Activated CD4-positive, alpha-beta T cell treated with anti-CD3 and anti-CD28 coated beads, Interleukin-2, amount 50 U/mL, for 1 hour (primary cell): ENCODE measurements at regions not wholly inside any gene's neighbourhood (a gene's known extent, or its start where the extent isn't known, plus 50 kb on each side); places are given as distances from the start of the nearest gene placed in this dataset.

Experiments used
- DNase-seq: peaks from one replicate; pipeline ENCODE4 v3.0.0-alpha.2; 2020

DNA sequence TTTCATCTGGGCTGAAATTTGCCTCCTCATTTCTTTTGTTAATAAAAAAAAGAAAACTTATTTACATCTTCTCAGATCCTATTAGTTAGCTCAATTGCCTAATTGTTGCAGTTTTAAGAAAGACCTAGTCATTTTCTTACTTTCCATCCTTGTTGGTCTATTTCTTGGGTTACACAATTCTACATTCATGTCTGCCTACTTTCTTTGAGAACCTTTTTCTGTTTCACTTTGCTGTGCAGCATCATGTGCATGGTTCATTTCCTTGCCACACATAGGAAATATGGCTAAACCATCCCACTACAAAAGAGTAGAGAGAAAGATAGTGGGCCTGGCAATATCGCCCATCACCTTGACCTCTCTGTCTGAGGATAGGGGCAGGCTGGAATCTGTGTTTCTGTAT is 780.7 kb upstream of the FANCL start:
- DNase-seq: no peak

DNA sequence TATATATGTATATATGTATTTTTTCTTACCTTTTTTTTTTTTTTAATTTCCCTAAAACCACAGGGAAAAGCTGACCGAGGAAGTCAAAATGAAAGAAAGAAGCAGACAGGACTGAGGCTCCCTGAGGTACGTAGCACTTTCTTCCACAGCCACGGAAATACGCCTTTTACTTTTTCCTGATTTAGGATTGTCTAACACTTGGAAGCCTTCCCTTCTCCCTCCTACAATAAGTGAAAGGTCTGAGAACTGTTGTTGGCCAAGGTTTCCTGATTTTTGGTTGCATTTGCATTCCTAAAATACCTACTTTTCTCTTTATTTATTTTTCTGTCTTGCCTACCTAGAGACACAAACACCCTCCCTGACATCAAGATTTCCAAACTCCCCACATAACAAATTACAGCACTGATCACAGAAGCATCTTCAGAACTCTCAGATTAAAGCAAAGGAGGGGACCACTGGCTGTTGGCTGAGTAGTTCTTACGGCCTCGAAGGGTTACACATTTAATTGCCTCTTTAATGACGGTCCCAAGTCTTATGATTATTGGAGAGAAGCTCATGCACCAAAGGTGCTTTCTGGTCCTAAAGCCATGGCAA is 778.5 kb upstream of the FANCL start:
- DNase-seq: no peak

DNA sequence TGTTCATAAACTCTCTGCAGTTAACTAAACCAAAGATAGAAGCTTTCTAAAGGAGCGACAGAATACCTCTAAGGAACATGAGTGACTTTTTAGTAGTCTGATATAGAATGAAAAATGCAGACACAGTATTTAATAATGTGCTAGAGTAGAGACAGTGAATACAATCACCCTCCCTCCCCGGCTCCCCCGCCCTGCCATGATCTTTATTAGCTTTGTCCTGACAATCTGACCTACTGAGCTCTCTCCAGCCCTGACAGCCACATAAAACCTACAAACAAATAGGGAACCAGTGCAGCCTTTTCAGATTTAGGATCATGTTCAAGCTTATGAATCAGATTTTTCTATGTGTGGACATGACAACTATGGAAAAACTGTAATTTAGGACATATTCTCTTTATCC is 777.6 kb upstream of the FANCL start:
- no peak for DNase-seq

DNA sequence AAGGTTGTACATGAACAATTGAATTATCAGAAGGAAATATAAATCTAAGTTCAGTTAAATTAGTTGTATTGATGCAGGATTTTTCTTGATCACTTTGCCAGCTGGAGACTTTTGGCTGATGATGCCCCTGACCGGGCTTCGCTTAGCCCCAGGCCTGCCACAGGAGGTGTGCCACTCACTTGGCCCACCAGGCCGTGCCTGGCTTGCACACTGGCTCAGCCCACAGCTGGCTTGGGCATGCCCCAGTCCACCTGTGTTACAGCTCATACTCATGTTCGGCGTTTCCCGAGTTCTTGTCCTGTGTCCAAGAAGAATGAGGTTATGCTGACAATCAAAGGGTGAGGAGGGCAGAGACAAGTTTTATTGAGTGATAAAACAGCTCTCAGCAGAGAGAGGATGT is 773.9 kb upstream of the FANCL start:
- DNase-seq: no peak

DNA sequence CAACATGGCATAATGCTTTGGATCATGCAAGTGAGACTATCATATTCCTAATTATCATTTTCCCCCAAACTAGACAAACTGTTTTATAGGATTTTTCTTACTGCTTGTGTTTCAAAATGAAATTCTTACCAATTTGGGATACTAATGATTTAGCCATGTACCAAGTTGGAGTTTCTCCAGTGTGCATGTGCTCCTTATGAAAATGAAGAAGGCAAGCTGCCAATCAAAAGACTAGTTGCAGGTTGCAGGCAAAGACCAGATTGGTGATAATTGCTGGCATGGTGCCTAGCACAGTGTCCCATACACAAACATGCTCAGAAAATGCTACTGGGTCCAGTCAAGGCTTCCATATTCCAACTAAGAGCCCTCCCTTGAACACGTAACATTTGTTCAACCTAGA is 771.8 kb upstream of the FANCL start:
- no peak for DNase-seq

DNA sequence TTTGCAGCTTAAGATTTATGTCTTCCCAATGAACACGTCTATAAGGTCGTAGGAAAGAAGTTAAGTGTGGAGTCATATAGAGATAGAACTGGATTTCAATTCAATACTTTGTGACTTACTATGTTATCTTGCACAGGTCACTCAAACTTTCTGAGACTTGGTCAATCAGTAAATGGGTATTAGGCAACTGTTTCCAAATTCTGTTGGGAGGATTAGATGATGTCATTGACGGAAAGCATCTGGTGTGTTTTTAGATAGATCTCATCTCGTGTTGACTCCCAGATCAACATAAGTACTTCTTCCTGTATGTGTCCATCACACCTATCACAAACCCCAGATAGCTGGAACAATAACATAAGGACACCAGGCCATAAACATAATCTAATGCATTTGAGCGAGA is 771.1 kb upstream of the FANCL start:
- no peak for DNase-seq

DNA sequence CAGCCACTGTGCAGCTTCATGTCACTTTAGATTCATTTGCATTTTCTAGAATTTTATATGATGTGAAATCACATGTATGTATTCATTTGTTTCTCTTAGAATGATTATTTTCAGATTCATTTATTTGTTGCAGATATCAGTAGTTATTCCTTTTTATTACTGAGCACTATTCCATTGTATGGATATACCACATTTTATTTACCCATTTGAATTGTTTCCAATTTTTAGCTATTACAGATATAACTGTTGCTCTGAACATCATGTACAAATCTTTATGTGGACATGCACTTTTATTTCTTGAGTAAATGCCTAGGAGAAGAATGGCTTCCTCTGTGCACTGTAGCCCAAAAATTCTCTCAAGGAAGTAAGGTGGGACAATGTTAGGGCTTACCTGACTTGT is 767.8 kb upstream of the FANCL start:
- no peak for DNase-seq

DNA sequence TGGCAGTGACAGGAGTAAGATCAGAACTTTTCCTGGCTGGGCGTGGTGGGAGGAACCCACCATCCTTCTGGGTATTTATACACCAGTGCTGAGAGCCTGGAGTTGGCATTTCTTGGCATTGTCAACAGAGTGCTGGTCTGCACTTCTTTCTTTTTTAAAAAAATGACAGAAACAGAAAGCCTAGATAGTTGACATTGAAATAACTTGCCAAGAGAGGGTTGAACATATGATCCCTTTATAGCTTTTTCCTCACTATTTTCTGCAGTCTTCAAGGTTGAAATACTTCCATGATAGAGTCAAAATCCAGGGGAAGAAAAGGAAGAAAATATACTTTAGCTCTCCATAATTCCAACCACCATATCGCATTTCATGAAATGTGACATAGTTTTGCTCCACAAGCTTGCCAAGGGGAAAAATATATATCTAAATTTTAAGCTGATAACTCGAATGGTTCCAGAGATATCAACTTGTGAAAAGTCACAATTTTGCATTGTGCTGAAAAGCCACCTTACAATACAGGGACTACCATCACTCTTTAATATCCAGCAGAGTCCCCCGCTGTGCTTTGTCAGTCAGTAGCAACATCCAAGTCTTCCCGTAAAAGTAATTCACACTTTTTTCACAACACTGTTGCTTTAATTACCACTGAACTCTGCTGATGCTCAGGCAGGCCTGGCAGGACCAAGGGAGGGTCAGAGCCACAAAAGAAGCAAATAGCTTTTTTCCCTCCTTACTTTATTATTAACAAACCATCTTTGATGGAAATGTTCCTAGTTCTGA is 764.9 kb upstream of the FANCL start:
- no peak for DNase-seq

DNA sequence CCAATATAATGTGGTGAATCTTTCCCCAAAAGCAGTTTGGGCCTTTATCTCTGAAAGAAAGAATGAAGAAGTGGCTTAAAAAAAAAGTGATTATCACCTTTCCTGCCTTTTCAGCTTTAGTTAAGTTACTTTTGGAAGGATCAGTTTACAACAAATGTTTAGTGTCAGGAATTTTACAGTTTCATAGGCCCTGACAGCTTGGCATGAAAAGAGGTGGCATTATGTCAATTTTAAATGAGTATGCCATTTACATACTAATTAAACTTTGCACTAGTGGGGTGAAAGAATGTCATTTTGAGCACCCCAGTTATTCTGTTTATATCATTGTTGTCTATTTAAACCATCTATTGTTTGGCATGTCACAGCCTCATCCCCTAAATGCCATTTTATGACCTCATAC is 763.5 kb upstream of the FANCL start:
- no peak for DNase-seq

DNA sequence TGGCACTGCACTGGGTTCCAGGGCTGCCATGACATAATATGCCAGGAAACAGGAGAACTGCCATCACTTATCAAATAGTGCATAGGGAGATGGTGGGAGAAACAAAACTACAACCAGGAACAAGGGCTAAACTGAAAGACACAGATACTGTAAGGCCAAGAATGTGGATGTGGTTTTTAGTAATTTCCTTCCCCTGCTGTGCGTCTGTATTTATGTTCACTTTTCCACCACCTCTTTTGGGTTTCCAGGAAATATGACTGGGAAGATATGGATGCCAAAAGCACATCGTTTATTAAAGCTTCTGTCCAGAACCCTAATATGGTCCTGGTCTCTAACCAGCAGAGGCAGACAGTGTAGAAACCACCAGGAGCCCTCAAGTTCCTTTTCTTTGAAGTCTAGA is 759.7 kb upstream of the FANCL start:
- DNase-seq: no peak

DNA sequence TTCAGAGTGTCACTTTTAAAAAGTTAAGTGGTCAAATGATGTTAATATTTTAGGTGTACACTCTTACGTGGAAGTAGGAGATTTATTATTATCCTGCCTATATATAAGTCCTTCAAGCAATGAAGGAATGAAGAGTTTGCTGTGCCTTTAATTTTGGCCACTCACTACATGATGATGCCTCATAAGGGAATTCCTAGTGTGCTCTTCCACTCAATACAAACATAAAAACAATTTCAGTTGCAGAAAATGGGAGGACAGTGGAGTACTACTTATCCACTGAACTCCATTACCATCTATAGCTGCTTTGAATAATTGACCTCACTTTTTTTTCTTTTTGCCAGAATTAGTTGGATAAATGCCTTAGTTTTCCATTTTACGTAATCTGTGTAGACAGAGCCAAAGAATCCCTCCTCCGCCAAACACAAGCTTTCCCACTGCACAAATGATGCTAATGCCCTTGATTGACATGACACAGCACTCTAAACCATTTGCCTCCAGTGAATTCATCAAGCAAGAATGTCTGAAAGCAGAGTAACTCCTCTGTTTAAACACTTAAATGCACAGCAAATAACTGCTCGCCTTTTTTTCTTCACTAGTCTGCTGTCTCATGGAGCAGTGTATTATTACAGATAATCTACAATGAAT is 751.1 kb upstream of the FANCL start:
- DNase-seq: no peak

DNA sequence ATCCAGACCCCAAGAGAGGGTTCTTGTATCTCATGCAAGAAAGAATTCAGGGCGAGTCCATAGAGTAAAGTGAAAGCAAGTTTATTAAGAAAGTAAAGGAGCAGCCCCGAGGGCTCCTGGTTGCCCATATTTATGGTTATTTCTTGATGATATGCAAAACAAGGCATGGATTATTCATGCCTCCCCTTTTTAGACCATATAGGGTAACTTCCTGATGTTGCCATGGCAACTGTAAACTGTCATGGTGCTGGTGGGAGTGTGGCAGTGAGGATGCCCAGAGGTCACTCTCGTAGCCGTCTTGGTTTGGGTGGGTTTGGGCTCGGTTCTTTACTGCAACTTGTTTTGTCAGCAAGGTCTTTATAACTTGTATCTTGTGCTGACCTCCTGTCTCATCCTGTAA is 750.2 kb upstream of the FANCL start:
- no peak for DNase-seq

DNA sequence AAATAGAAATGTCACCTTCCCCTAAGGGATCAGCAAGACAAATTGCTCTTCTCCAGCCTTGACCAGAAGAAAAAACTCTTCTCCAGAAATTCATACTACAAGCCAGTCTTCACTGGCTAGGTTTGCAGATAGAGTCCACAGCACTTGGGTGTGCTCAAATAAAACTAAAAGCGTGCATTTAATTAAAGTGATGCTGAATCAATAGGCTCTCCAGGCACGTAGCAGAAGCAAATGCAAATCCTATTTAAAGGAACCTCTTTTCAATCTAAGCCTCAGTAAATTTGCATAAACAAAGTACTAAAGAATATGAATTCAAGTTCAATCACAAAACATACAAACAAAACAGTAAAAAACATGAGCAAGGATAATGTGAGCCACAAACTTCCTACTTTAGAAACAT is 744.4 kb upstream of the FANCL start:
- no peak for DNase-seq

DNA sequence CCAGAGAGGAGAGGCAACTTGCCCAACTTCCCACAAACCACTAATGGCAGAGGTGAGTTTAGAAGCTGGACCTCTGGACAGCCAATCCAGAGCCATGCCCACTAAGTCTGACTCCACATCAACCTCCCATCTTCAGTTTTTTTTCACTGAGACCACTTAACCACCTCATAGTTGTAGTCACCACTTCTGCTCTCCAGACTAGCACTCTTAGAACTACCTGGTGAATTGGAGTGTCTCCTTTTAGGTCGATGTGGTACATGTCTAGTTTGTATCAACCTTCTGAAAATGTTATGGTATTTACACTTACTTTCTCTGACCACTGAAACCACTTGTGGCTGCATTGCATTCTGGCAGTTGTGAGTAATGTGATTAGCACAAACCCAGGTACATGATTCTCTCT is 743.6 kb upstream of the FANCL start:
- DNase-seq: no peak

DNA sequence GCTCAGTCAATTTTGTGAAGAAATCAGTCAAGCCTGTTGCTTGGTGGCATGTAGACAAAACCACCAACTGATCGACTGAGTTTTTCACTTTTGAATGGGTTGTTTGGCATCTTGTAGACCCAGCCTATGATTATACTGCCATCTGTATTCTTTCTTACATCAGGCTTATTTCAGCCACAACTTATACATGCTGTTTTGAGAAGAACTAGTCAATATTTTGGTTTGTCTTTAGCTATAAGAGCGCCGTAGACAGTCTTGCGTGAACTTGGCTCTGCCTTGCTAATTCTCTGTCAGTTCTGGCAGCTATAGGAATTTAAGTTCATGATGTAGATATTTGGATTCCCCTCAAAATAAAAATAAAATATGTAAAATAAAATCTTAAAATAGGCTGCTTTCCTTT is 742.0 kb upstream of the FANCL start:
- no peak for DNase-seq

DNA sequence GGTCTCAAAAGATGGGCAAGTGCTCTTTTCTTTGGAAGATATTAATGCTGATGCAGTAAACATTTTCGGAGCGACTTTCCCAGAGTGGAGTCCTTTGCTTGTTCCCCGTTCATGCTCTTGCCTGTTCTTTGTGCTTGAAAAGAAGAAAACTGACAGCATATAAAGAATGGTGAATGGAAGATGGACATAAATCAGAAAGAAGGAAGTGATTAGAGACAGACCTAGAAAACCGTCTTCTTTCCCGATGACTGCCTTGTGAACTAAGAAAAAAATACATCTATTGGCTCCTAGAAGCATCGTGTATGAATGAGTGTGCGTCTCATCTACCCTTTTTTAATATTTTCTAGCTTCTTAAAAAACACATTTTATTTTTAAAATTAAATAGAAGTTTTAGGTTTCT is 740.1 kb upstream of the FANCL start:
- no peak for DNase-seq

DNA sequence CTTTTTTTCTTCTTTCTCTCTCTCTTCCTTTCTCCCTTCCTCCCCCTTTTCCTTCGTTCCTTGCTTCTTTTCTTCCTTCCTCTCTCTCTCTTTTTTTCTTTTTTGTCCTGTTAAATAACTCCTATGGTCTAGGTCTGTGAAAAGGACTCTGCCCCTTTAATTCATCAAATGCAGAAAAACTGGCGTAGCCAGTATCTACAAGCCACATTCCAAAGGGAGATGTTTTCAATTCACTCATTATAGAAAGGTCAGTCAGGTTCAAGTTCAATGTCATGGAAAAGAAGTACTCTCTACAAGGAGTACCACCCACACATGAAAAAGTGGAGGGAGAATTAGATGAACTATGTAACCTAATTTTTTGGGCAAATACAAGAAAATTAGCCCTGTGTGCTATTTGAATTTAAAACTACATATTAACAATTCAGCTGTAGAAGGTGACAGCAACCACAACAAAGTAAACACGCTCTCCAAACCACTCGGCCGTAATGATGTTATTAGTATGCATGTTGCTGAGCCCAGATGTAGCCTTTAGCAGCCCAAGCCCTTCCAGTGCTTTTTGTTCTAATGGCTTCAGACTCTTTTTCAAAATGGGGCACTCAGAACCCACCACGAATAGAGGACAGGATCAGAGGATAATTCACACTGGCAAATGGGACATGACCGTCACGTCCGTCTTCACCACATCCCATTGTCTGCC is 735.4 kb upstream of the FANCL start:
- DNase-seq: no peak

DNA sequence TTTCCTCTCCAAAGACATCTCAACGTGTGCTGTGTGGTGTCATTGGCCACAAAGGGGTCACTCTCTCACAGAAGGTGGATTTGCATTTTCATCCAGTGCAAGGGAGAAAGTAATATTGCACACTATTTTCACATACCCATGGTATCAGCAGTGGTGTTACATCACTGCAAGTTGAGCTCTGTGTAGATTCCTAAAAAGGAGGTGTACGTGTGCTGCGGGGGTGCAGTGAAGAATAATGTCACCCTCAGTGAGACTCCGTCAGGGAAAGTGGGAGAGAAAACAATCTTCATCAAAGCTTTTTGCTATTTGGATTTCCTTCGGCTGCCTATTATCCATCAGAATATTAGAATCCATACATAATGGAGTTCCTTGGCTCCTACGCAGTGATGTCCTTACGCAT is 733.8 kb upstream of the FANCL start:
- no peak for DNase-seq

DNA sequence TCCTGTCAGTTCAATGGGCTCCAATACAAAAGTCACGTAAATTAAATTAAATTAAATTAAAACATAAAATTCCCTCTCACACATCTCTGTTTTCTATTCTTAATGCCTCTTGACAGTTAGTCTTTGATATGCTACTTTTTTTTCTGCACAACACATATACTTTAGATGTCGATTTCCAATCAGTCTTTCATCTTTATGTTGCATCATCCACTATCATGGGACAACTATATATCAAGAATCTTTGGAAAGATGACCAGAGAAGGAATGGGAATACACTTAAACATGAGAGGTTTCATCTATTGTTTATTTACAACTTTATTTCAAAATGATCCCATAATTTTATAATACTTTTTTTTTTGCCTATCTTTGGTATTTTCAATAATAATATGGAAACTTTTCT is 733.3 kb upstream of the FANCL start:
- DNase-seq: no peak

DNA sequence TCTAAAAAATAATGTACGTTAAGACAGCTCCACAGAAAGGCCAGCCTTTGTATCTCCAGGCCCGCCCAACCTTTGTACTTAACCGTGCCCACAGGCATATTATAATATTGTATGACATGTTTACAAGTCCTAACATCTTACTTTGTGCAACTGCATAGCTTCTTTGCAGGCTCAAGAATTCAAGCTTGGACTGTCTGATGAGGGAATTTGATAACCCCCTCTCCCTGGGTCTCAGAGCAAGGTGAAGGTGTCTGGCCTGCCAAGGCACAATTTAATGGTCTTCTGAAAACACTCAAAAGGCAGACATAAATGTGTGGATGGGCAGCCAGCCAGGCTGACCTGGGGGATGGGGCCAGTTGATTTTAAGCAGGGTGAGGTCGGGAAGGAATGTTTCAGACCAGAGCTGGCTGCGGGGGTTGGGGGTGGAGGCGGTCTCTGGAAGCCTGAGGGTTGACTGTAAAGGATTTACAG is 732.7 kb upstream of the FANCL start:
- no peak for DNase-seq

DNA sequence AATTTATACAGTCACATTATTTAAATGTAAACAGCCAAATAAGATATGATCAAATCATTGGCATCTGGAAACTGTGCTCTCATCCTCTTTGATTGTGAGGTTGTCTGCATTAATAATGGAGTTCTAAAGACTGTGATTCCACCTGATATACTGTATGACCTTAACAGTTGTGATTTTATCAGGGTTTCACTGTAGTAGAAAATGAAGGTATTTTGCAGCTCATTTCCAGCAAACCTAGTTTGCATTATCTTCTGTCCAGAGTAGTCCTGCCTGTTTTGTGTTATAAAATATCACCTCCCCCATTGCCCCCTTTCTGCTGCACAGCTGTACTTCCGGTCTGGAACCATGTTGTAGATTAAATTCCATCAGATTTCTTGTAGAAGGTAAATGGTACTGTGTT is 731.6 kb upstream of the FANCL start:
- no peak for DNase-seq

DNA sequence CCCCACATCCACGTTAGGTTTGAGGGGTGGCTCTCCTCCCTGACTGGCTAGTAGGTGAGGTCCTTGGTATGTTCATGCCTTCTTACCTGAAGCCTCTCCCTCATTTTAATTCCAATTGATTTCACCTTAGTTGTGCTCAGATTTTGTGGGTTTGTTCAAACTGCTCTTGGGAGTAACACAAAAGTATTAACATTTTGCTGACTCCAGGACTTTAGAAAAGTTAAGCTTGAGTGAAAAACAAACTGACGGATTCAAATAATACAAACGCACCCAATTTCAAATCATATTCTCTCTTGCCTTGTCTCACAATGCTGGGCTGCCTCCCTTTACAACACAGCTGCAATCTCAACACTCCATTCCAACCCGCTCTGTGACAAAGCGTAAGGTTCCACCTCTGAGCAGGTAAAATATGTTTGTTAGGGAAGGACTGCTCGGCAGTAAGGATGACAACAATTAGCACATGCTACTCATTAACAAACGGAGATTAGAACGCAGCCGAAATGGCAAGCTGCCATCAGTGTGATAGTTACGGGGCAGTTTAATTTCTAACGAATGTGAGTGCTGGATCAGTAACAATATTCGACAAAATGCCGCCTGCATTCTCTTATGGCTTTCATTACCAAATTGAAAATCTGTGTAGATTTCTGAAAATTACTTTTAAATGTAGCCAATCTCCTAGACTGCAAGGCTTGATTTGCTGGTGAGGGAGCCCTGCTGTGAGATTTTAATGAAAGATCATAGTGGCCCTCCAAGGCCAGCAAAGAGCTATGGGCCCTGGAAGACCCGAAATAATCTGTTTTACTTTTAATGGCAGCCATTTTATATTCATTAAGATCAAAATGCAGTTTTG is 730.6 kb upstream of the FANCL start:
- DNase-seq: no peak

DNA sequence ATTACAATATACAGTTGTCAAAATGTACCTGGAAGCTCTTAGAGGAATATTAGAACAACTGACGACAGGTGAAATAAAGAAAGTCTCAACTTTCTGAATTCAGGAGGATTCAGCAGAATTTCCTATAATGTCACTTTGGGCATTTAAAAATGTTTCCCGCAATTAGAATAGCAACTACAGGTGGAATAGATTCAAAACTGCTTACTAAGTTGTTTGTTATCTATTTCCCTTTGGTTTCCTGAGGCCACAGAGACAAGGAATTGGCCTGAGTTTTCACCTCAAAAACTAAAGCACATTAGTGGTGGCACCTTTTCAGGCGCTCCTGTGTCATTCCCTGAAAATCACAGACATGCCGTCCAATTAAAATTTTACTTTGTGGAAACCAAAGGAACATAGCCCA is 729.2 kb upstream of the FANCL start:
- no peak for DNase-seq
